ENCODE measurements at regions not wholly inside any gene's neighbourhood (a gene's known extent, or its start where the extent isn't known, plus 50 kb on each side); places are given as distances from the start of the nearest gene placed in this dataset.
"Not testable (repeated sequence)": the region's sequence is repeated elsewhere in the genome, so short reads cannot be mapped to it uniquely, and the experiment has no call there.

DNA sequence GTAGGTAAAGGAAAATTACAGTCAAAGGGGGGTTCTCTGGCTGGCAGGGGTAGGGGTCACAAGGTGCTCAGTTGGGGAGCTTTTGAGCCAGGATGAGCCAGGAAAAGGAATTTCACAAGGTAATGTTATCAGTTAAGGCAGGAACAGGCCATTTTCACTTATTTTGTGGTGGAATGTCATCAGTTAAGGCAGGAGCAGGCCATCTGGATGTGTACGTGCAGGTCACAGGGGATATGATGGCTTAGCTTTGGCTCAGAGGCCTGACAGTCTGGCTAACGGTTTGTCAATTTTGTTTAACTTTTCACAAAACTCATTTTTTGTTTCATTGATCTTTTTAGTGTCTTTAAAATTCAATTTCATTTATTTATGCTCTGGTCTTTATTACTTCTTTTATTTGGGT lies 1623.8 kb upstream of the DDX18 start:
- TF ChIP-seq POLR2A, POLR2AphosphoS5 (IDR thresholded peaks at IDR 0.05): not testable (repeated sequence)

Measured in transverse colon (tissue), 3 donors.